ENCODE measurements at regions not wholly inside any gene's neighbourhood (a gene's known extent, or its start where the extent isn't known, plus 50 kb on each side); places are given as distances from the start of the nearest gene placed in this dataset.
"Not testable (repeated sequence)": the region's sequence is repeated elsewhere in the genome, so short reads cannot be mapped to it uniquely, and the experiment has no call there.

DNA sequence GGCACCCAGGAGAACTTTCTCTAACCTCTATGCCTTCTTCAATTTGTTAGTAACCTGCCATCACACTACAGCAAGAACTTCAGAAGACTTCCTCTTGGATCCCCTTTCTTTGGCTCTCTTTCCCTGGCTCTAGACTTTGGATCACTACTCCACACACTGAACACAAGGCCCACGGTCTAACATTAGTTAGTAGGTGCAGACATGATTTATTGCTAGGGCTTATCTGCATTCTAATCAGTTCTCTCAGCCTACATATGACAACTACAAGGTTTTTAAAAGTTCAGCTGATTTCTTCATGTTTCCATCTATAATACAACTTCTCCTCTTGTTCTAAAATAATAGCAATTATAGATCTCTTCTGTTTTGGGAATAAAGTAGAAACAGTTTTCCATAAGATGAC lies 209.1 kb upstream of the ANXA10 start:
- TF ChIP-seq, protein P1, sequence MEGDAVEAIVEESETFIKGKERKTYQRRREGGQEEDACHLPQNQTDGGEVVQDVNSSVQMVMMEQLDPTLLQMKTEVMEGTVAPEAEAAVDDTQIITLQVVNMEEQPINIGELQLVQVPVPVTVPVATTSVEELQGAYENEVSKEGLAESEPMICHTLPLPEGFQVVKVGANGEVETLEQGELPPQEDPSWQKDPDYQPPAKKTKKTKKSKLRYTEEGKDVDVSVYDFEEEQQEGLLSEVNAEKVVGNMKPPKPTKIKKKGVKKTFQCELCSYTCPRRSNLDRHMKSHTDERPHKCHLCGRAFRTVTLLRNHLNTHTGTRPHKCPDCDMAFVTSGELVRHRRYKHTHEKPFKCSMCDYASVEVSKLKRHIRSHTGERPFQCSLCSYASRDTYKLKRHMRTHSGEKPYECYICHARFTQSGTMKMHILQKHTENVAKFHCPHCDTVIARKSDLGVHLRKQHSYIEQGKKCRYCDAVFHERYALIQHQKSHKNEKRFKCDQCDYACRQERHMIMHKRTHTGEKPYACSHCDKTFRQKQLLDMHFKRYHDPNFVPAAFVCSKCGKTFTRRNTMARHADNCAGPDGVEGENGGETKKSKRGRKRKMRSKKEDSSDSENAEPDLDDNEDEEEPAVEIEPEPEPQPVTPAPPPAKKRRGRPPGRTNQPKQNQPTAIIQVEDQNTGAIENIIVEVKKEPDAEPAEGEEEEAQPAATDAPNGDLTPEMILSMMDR (IDR thresholded peaks at IDR 0.05; ENCODE audit: control insufficient read depth, insufficient read depth, low read depth, low read length, missing control alignments): no peak
- DNase-seq (ENCODE audit: low read depth): no peak
- H3K4me3 ChIP-seq (ENCODE audit: control insufficient read depth, low read depth, low read length): no peak overlapping the region

DNA sequence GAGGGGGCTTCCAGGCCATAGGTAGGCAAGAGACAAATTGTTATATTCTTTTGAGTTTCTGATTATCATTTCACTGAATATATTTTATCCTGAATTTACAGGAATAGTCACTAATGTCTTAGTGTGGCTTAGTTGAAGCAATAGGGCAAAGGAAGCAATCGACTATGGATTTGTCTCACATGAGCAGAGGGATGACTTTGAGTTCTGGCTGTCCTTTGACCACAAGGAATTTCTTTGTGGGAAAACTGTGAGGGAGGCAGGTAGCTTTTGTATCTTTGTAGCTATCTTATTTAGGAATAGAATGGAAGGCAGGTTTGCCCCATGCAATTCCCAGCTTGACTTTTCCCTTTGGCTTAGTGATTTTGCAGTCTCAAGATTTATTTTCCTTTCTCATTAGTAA lies 207.3 kb upstream of the ANXA10 start:
- TF ChIP-seq, protein P1 (IDR thresholded peaks at IDR 0.05; ENCODE audit: control insufficient read depth, insufficient read depth, low read depth, low read length, missing control alignments): no peak
- no peak overlapping the region for H3K4me3 ChIP-seq (ENCODE audit: control insufficient read depth, low read depth, low read length)
- no peak for DNase-seq (ENCODE audit: low read depth)

DNA sequence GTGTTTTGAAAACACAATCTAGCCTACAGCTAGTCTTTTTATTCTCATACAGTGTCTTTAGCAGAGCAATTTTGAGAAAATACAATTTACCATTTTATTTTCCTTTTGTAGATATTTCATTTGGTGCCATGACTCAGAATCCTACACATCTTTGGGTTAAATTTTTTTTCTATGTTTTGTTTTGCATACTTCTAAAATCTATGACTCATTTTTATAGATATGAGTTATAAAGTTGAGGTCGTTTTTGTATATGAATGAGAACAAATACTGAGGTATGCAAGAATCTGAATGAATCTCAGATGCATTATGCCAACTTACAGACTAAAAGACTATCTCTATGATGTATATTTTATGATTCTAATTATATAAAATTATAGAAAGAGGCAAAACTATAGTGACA lies 206.5 kb upstream of the ANXA10 start:
- H3K4me3 ChIP-seq (ENCODE audit: control insufficient read depth, low read depth, low read length): no peak overlapping the region
- no peak for DNase-seq (ENCODE audit: low read depth)
- TF ChIP-seq, protein P1 (IDR thresholded peaks at IDR 0.05; ENCODE audit: control insufficient read depth, insufficient read depth, low read depth, low read length, missing control alignments): no peak

DNA sequence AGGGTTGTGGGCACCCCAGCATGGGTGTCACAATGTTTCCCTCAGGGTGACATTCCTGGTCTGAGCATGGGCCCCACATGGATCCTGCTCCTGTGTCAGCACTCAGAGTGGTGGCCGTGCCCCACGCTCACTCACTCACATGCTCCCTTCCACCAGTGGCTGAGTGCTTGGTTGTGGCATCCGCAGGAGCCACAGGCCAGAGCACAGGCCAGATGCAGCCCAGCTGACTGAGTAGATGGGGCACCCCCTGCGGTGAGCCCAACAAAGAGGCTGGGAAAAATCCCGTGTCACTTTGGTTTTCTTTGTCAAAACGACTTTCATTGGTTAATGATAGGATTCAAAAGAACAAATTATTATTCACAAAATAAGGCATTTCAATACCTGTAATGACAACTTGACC lies 204.6 kb upstream of the ANXA10 start:
- no peak for DNase-seq (ENCODE audit: low read depth)
- no peak overlapping the region for H3K4me3 ChIP-seq (ENCODE audit: control insufficient read depth, low read depth, low read length)
- TF ChIP-seq, protein P1 (IDR thresholded peaks at IDR 0.05; ENCODE audit: control insufficient read depth, insufficient read depth, low read depth, low read length, missing control alignments): no peak

DNA sequence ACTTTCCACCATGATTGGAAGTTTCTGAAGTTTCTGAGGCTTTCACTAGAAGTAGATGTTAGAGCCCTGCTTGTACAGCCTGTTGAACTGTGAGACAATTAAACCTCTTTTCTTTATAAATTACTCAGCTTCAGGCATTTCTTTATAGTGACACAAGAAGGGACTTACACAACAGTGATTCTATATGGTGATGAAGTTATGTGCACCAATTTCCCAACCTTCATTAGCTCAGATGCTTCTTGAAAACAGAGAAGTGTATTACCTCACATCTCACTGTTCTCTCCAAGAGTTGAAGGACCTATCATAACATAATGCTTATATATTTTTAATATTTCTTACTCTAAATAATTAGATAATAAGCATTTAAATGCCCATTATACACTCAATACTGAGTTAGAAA lies 202.1 kb upstream of the ANXA10 start:
- DNase-seq (ENCODE audit: low read depth): no peak
- H3K4me3 ChIP-seq (ENCODE audit: control insufficient read depth, low read depth, low read length): no peak overlapping the region
- TF ChIP-seq, protein P1 (IDR thresholded peaks at IDR 0.05; ENCODE audit: control insufficient read depth, insufficient read depth, low read depth, low read length, missing control alignments): no peak

DNA sequence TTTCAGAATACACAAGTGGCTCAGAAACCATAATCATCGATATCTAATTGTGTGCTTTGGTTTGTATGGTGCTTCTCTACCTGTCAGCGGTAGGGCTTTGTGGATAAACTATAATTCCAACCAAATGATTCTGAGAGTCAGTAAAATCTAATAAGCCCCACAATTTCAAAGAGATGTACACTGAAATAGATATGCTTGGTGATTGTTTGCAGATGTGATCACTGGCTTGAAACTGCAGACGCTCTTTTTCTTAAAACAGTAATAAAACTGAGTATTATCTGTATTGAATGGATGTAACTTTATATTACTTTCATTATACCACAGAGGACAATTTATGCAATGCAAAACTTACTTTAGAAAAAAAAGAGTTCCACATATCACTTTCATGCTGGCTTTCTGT lies 198.8 kb upstream of the ANXA10 start:
- DNase-seq (ENCODE audit: low read depth): no peak
- no peak overlapping the region for H3K4me3 ChIP-seq (ENCODE audit: control insufficient read depth, low read depth, low read length)
- TF ChIP-seq, protein P1 (IDR thresholded peaks at IDR 0.05; ENCODE audit: control insufficient read depth, insufficient read depth, low read depth, low read length, missing control alignments): no peak

DNA sequence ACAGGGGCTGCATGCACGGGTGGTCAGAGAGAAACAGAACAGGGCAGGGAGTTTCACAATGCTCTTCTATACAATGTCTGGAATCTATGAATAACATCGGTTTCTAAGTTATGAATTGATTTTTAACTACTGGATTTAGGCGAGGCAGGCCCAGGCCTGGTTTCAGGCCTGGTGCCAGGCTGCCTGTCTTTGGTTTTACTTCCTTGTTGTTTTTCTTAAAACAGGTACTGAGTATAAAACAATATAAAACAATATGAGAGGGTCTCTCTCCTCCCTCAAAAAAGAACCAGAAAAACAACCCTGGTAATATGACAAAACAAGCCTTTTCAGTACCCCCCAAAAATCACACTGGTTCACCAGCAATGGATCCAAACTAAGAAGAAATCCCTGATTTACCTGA lies 196.1 kb upstream of the ANXA10 start:
- H3K4me3 ChIP-seq (ENCODE audit: control insufficient read depth, low read depth, low read length); DNase-seq (ENCODE audit: low read depth): not testable (repeated sequence)
